IMR-90 (cell line): ENCODE measurements at regions not wholly inside any gene's neighbourhood (a gene's known extent, or its start where the extent isn't known, plus 50 kb on each side); places are given as distances from the start of the nearest gene placed in this dataset.

Experiments used
- ATAC-seq: fragments of 200-7000 bp; cut with Tn5 transposase; 2 replicates; pipeline ENCODE4 v1.9.1; 2020; ENCODE audit warnings: low read depth, mild to moderate bottlenecking, moderate library complexity
- BruUV-seq: library from RNA; stranded (reverse); fragments of 400-500 nt; replicated peaks from 2 replicates; lab custom pipeline; 2021; lab: Mats Ljungman, UMichigan
- CTCF ChIA-PET: fragments of 300-600 bp; formaldehyde crosslinking; extraction: SDS; loops from one replicate; lab custom pipeline; 2021; ENCODE audit warnings: antibody characterized with exemption; lab: Yijun Ruan, JAX
- POLR2A ChIA-PET: fragments of 300-600 bp; sonication (Branson Sonifier 250); formaldehyde crosslinking; loops from one replicate; lab custom pipeline; 2022; ENCODE audit warnings: antibody characterized with exemption; ENCODE audit not compliant: unreplicated experiment; lab: Charles Lee
- DNase-seq: peaks from one replicate; pipeline ENCODE4 v3.0.0; 2013
- H2AFZ ChIP-seq: replicated peaks from 2 replicates; pipeline ENCODE3; 2013; ENCODE audit warnings: low read length, mild to moderate bottlenecking; ENCODE audit not compliant: poor library complexity
- H2AK5ac ChIP-seq: 2 replicates; pipeline ENCODE4 v1.6.1; 2013; ENCODE audit warnings: low read depth, low read length, inconsistent platforms
- H2AK9ac ChIP-seq: replicated peaks from 2 replicates; pipeline ENCODE3; 2013; ENCODE audit warnings: mild to moderate bottlenecking, low read depth, low read length, moderate library complexity; ENCODE audit not compliant: poor library complexity
- H2BK120ac ChIP-seq: 2 replicates; pipeline ENCODE4 v1.6.1; 2013; ENCODE audit warnings: low read depth, low read length, inconsistent platforms
- H2BK15ac ChIP-seq: 3 replicates; pipeline ENCODE4 v1.6.1; 2013; ENCODE audit warnings: low read depth, low read length, inconsistent platforms
- H2BK20ac ChIP-seq: 2 replicates; pipeline ENCODE4 v1.6.1; 2013; ENCODE audit warnings: low read depth, mild to moderate bottlenecking, inconsistent platforms, low read length, moderate library complexity
- H2BK5ac ChIP-seq: 2 replicates; pipeline ENCODE4 v1.6.1; 2013; ENCODE audit warnings: mild to moderate bottlenecking, low read depth, low read length, inconsistent platforms; ENCODE audit not compliant: poor library complexity, severe bottlenecking
- H3K14ac ChIP-seq: replicated peaks from 2 replicates; pipeline ENCODE4 v1.6.1; 2013; ENCODE audit warnings: low read depth, low read length, inconsistent platforms
- H3K18ac ChIP-seq: 2 replicates; pipeline ENCODE4 v1.6.1; 2013; ENCODE audit warnings: low read depth, low read length, control low read depth
- H3K23ac ChIP-seq: 2 replicates; pipeline ENCODE4 v1.6.1; 2013; ENCODE audit warnings: low read depth, low read length, inconsistent platforms
- H3K27ac ChIP-seq: 2 replicates; pipeline ENCODE4 v1.5.1; 2013; ENCODE audit warnings: mild to moderate bottlenecking, control low read depth, low read length; ENCODE audit not compliant: insufficient read depth
- H3K27me3 ChIP-seq: 2 replicates; pipeline ENCODE4 v1.6.1; 2013; ENCODE audit warnings: low read length; ENCODE audit not compliant: control insufficient read depth, insufficient read depth
- H3K36me3 ChIP-seq: 2 replicates; pipeline ENCODE4 v1.6.1; 2013; ENCODE audit warnings: low read length, mixed read lengths; ENCODE audit not compliant: control insufficient read depth, insufficient read depth
- H3K4ac ChIP-seq: 2 replicates; pipeline ENCODE4 v1.6.1; 2013; ENCODE audit warnings: low read depth, low read length, inconsistent platforms
- H3K4me1 ChIP-seq: 2 replicates; pipeline ENCODE4 v1.6.1; 2013; ENCODE audit warnings: low read length, mixed read lengths; ENCODE audit not compliant: control insufficient read depth, insufficient read depth
- H3K4me2 ChIP-seq: 2 replicates; pipeline ENCODE4 v1.6.1; 2013; ENCODE audit warnings: low read depth, mild to moderate bottlenecking, control low read depth, low read length, moderate library complexity
- H3K4me3 ChIP-seq: 2 replicates; pipeline ENCODE4 v1.5.1; 2013; ENCODE audit warnings: low read depth, mild to moderate bottlenecking, control low read depth, low read length, moderate library complexity; ENCODE audit not compliant: insufficient read depth
- H3K56ac ChIP-seq: 2 replicates; pipeline ENCODE4 v1.6.1; 2013; ENCODE audit warnings: low read length, inconsistent platforms; ENCODE audit not compliant: insufficient read depth; ENCODE audit errors: extremely low read depth
- H3K79me1 ChIP-seq, 2 experiments: 2 replicates each; pipeline ENCODE4 v1.6.1; 2013; ENCODE audit warnings: low read length in 2 of 2, inconsistent platforms in 1 of 2, low read depth in 1 of 2
- H3K9ac ChIP-seq: 2 replicates; pipeline ENCODE4 v1.6.1; 2013; ENCODE audit warnings: low read depth, low read length, control low read depth
- H3K9me1 ChIP-seq: 2 replicates; pipeline ENCODE4 v1.6.1; 2013; ENCODE audit warnings: low read length, inconsistent platforms; ENCODE audit not compliant: insufficient read depth
- H3K9me3 ChIP-seq: 2 replicates; pipeline ENCODE4 v1.6.1; 2013; ENCODE audit warnings: low read length; ENCODE audit not compliant: control insufficient read depth, insufficient read depth
- H4K20me1 ChIP-seq: 2 replicates; pipeline ENCODE4 v1.6.1; 2013; ENCODE audit warnings: low read length, inconsistent platforms; ENCODE audit not compliant: insufficient read depth
- H4K5ac ChIP-seq: 2 replicates; pipeline ENCODE4 v1.6.1; 2013; ENCODE audit warnings: mild to moderate bottlenecking, low read depth, low read length, control low read depth
- H4K8ac ChIP-seq, 2 experiments: 2 replicates each; pipeline ENCODE4 v1.6.1; 2013; ENCODE audit warnings: low read depth in 2 of 2, low read length in 2 of 2, control low read depth in 1 of 2, inconsistent platforms in 1 of 2
- H4K91ac ChIP-seq: 2 replicates; pipeline ENCODE4 v1.6.1; 2013; ENCODE audit warnings: low read depth, low read length, inconsistent platforms; ENCODE audit not compliant: insufficient read depth
- BHLHE40 ChIP-seq: fragments of 150-350 bp; IDR thresholded peaks from 2 replicates; pipeline ENCODE4 v1.6.1; 2016; ENCODE audit warnings: mild to moderate bottlenecking, low read depth, low read length
- MAFK ChIP-seq: IDR thresholded peaks from 2 replicates; pipeline ENCODE4 v1.6.1; 2012; ENCODE audit warnings: low read depth, low read length, improper control_type of control experiment
- RFX5 ChIP-seq: IDR thresholded peaks from 2 replicates; pipeline ENCODE4 v1.8.0; 2012; ENCODE audit warnings: low read depth, mild to moderate bottlenecking, low read length, moderate library complexity
- SMC3 ChIP-seq: fragments of 150-350 bp; IDR thresholded peaks from 2 replicates; pipeline ENCODE4 v1.6.1; 2016; ENCODE audit warnings: low read depth, mild to moderate bottlenecking, antibody characterized with exemption, low read length, moderate library complexity
- WGBS, 2 experiments: methylation state at CpG; one replicate each; pipeline versions ENCODE4 v1.1.5 to v1.1.7; 2013; ENCODE audit warnings: missing lambda C conversion rate in 2 of 2; ENCODE audit not compliant: insufficient read length in 1 of 2; ENCODE audit errors: extremely low coverage in 2 of 2; 5-methylcytosine and 5-hydroxymethylcytosine counted together
- dilution Hi-C: fragments of 300-500 bp; cut with HindIII; formaldehyde crosslinking; loops from one replicate; pipeline ENCODE4 v1.14.3; 2018; ENCODE audit warnings: low sequenced_read_pairs; ENCODE audit not compliant: unreplicated experiment
- in situ Hi-C: fragments of 300-500 bp; cut with MboI; formaldehyde crosslinking; loops from 3 replicates; pipeline ENCODE4 v1.14.3; 2019; ENCODE audit warnings: low sequenced_read_pairs, inconsistent platforms, mixed read lengths
- intact Hi-C: fragments of 100-400 bp; cut with micrococcal nuclease; formaldehyde crosslinking; loops from 2 replicates; pipeline ENCODE4 v1.10.0; 2022

DNA sequence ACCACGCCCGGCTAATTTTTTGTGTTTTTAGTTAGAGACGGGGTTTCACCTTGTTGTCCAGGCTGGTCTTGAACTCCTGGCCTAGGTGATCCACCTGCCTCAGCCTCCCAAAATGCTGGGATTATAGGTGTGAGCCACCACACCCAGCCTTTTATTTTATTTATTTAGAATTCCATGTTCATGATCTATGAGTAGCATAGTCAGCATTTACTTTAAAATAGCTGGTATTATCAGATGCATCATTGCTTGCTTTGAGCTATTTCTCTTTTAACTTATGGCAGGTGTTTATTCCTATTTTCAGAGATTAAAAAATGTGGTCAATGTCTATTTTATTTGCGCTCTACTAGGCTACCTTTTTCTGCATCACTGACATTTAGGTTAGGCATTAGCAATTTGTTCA, 152.0 kb downstream of the UTRN start:
- H4K91ac ChIP-seq = no peak overlapping the region
- dilution Hi-C loops (no loop called here), in situ Hi-C loops (no loop called here), intact Hi-C loops (no loop called here)
- peaks cover 7% of the 10 kb centered on the region; the same call in 1 of the 2 replicates for H3K9me3 ChIP-seq
- peaks cover 25% of the 10 kb centered on the region for H3K36me3 ChIP-seq
- H3K56ac ChIP-seq = no peak overlapping the region
- peaks cover 5% of the 10 kb centered on the region for H3K9me1 ChIP-seq
- no peak overlapping the region for H3K18ac ChIP-seq
- no peak overlapping the region for H2BK120ac ChIP-seq
- no peak overlapping the region for H2BK15ac ChIP-seq
- DNase-seq (no peak), ATAC-seq (no peak)
- no peak overlapping the region for H3K4me2 ChIP-seq
- no peaks in the 10 kb centered on the region for H4K20me1 ChIP-seq
- ChIA-PET POLR2A (interaction anchor here (0.6 kb wide), 2 partner anchors 22 to 150 kb away, joined by 3 to 9 read pairs; no protein-coding TSS in a partner anchor), CTCF (no interaction called here)
- no peak overlapping the region for H2BK5ac ChIP-seq
- H3K4ac ChIP-seq = no peak overlapping the region
- H2AK9ac ChIP-seq = no peak overlapping the region
- TF ChIP-seq BHLHE40 (no peak), SMC3 (no peak), MAFK (no peak), RFX5 (no peak)
- H2AK5ac ChIP-seq = no peak overlapping the region
- BruUV-seq = no TSS peak
- H2BK20ac ChIP-seq = no peak overlapping the region
- no CpG with 5 or more reads among the region's 4 CpGs for WGBS, 2 experiments
- H3K4me1 ChIP-seq = peaks cover 4% of the 10 kb centered on the region
- H3K14ac ChIP-seq = no peak overlapping the region
- H2AFZ ChIP-seq = no peak overlapping the region
- no peak overlapping the region for H3K4me3 ChIP-seq
- H3K23ac ChIP-seq = no peak overlapping the region
- H4K5ac ChIP-seq = no peak overlapping the region
- H3K27ac ChIP-seq = no peak overlapping the region
- H3K79me1 ChIP-seq = peaks cover 2 to 12% of the 10 kb centered on the region in 2 experiments; a peak in 2 of 4 replicates
- H3K9ac ChIP-seq = no peak overlapping the region
- H4K8ac ChIP-seq = no peak overlapping the region
- H3K27me3 ChIP-seq = no peaks in the 10 kb centered on the region
